ENCODE measurements at regions not wholly inside any gene's neighbourhood (a gene's known extent, or its start where the extent isn't known, plus 50 kb on each side); places are given as distances from the start of the nearest gene placed in this dataset.
A peak's percentile ranks its signal among the peaks of the same experiment; 100 is the strongest.

- no peak for DNase-seq
These were observed 402.2 kb downstream of the GJA1 start for GRCh38 chr6:121837545-121838229.

- no peak for DNase-seq
These were observed 403.4 kb downstream of the GJA1 start for GRCh38 chr6:121838842-121839241.

GRCh38 chr6:121839896-121840295 lies 404.4 kb downstream of the GJA1 start:
- no peak for DNase-seq

GRCh38 chr6:121844898-121845297 lies 409.5 kb downstream of the GJA1 start:
- no peak for DNase-seq

GRCh38 chr6:121847806-121848522 lies 412.5 kb downstream of the GJA1 start:
- DNase-seq, result no peak

- no peak for DNase-seq
These were observed 413.2 kb downstream of the GJA1 start for GRCh38 chr6:121848523-121849255.

GRCh38 chr6:121849477-121849876 lies 414.0 kb downstream of the GJA1 start:
- peak in 1 of 2 donors; percentile 2 for DNase-seq

- DNase-seq, result no peak
These were observed 415.6 kb downstream of the GJA1 start for GRCh38 chr6:121851056-121851455.

GRCh38 chr6:121853686-121854085 lies 418.2 kb downstream of the GJA1 start:
- no peak for DNase-seq

- DNase-seq, result no peak
These were observed 420.1 kb downstream of the GJA1 start for GRCh38 chr6:121855521-121855920.

- DNase-seq, result no peak
These were observed 420.9 kb downstream of the GJA1 start for GRCh38 chr6:121856296-121856695.

- no peak for DNase-seq
These were observed 422.1 kb downstream of the GJA1 start for GRCh38 chr6:121857551-121857950.

- DNase-seq, result no peak
These were observed 422.9 kb downstream of the GJA1 start for GRCh38 chr6:121858310-121858709.

GRCh38 chr6:121858986-121859385 lies 423.5 kb downstream of the GJA1 start:
- no peak for DNase-seq

- DNase-seq, result no peak
These were observed 430.4 kb downstream of the GJA1 start for GRCh38 chr6:121865811-121866210.

- DNase-seq, result no peak
These were observed 431.6 kb downstream of the GJA1 start for GRCh38 chr6:121867095-121867494.

GRCh38 chr6:121868206-121868605 lies 432.8 kb downstream of the GJA1 start:
- DNase-seq, result no peak

- no peak for DNase-seq
These were observed 438.1 kb downstream of the GJA1 start for GRCh38 chr6:121873595-121873994.

GRCh38 chr6:121876721-121877120 lies 441.3 kb downstream of the GJA1 start:
- no peak for DNase-seq

- no peak for DNase-seq
These were observed 443.7 kb downstream of the GJA1 start for GRCh38 chr6:121879149-121879548.

GRCh38 chr6:121880831-121881230 lies 445.4 kb downstream of the GJA1 start:
- no peak for DNase-seq

GRCh38 chr6:121881974-121882667 lies 446.7 kb downstream of the GJA1 start:
- DNase-seq, result no peak

GRCh38 chr6:121884091-121884490 lies 448.6 kb downstream of the GJA1 start:
- DNase-seq, result no peak
